Fibroblast of skin of right quadriceps (primary cell): ENCODE measurements at regions not wholly inside any gene's neighbourhood (a gene's known extent, or its start where the extent isn't known, plus 50 kb on each side); places are given as distances from the start of the nearest gene placed in this dataset.
"Not testable (repeated sequence)": the region's sequence is repeated elsewhere in the genome, so short reads cannot be mapped to it uniquely, and the experiment has no call there.

ENCODE experiments used
- DNase-seq: peaks from one replicate; pipeline ENCODE4 v3.0.0-alpha.2; 2013

GRCh38 chr3:33919312-33920120, 121.1 kb downstream of the PDCD6IP start:
- DNase-seq = no peak

DNA sequence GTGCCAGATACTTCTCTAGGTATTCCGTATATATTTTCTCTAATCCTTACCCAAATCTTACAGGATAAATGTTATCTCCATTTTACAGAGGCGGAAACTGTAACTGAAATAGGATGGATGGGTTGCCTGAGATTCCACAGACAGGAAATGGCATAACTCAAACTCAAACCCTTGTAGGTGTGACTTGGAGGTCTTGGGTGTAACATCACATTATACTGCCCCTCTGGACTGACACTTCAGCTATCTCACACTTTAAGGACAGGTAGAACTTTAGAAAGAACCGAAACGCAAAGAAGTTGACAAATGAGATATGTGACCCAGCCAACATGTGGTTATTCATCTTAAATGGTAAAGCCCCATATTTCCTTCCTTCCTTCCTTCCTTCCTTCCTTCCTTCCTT, 122.1 kb downstream of the PDCD6IP start:
- DNase-seq = no peak

- no peak for DNase-seq
These were observed 123.2 kb downstream of the PDCD6IP start for GRCh38 chr3:33921608-33922007.

GRCh38 chr3:33926998-33927605, 128.7 kb downstream of the PDCD6IP start:
- no peak for DNase-seq

DNA sequence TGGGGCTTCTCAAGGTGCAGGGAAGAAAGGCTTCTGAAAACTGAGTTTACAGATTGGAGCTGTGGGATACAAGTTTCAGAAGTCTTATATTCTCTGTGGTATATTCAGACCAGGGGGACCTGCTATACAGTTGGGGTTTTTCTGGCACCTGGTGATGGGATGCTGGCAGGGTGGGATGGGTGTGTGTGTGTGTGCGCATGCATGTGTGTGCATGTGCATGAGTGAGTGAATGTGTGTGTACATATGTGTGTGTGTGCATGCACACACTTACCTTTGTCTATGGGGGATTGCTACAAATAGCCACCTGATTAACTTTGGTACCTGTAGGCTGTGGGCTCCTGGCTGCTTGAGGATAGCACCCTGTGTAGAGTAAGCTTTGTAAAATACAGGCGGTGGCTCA, 131.4 kb downstream of the PDCD6IP start:
- DNase-seq = no peak

GRCh38 chr3:33931512-33931911, 133.1 kb downstream of the PDCD6IP start:
- no peak for DNase-seq

GRCh38 chr3:33932010-33932764, 133.8 kb downstream of the PDCD6IP start:
- no peak for DNase-seq

DNA sequence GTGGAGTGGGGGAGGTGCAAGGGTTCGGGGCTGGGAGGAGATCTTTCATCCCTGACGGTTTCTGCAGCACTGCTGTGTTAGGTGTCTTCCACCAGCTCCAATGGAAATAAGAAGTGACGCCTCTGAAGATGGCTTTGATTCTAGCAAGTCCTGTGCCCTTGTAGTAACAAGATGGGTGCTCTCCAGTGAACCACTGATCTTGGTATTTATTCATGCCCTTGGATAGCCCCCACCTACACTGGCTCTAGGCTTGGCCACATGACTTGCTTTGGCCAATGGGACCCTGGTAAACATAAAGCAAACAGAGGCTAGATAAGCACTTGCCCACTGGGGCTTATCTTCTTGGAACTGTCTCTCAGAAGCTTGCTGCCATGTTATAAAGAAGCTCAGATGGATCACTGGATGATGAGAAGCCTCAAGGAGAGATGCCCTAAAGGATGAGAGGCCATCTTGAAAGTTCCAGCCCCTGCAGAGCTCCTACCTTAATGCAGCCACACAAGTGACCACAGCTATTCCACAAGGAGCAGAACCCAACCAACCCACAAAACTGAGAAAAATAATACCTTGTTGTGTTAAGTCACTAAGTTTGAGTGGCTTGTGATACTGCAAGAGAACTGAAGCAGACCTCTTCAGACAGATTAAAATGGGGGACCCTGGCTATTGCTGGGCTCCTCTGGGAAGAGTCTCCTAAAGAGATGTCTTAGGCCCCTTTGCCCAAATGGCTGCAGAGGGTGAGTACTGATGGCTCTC, 137.9 kb downstream of the PDCD6IP start:
- no peak for DNase-seq

GRCh38 chr3:33936921-33937525, 138.6 kb downstream of the PDCD6IP start:
- DNase-seq = no peak

DNA sequence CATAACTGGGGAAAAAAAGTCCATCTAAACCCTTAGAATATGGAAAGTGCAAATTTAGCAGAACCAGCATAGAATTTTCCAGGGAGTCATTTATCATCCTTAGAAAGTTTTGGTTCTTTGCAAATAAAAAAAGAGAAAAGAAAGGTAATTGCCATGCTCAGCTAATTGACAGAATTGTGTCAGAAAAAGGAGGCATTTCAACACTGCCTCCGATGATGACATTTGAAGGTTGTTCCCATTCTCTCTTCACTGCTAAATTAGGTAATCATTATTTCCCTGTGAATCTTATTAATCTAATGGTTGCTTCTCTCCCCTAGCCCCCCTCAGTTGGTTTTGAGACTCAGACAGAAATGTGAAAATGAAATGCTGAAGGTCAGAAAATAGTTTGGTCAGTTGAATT, 139.2 kb downstream of the PDCD6IP start:
- no peak for DNase-seq

GRCh38 chr3:33940149-33940548, 141.7 kb downstream of the PDCD6IP start:
- DNase-seq = peak; percentile 26

DNA sequence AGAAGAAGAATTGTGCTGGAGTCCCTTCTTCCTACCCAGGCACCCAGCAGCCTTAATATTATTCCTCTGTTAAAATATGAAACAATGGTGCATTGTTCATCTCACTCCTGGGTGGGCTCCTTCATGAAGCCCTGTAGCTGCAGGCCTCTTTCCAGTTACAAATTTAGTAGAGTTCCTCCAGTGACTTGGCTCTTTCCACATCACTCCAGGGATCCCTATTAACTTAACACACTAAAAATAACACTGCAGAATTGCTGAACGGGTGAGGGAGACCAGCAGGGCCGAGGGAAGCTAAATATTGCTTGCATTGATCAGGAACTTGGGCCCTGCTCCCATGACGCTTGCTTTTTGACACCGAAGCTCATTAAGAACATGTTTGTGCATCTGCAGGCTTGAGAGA, 142.3 kb downstream of the PDCD6IP start:
- no peak for DNase-seq

GRCh38 chr3:33941804-33942203, 143.4 kb downstream of the PDCD6IP start:
- DNase-seq = no peak

- no peak for DNase-seq
These were observed 144.2 kb downstream of the PDCD6IP start for GRCh38 chr3:33942483-33943150.

DNA sequence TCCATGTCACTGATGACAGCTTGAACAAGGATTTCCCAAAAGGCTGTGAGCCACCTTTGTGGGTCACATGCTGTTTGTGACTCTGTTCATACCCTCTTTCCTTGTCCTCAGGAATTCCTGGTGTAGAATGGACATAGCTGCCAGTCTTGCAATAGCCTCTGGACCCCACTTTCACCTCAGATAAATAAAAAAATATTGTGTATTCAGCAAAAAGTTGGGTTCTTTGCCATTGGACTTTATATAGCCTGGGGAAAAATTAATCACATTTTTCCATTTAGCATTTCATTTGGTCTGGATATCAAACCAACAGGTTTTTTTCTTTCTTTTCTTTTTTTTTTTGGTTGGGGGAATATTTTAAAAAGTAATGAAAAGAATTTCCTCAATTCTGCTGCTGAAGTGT, 144.8 kb downstream of the PDCD6IP start:
- no peak for DNase-seq

GRCh38 chr3:33946612-33947011, 148.2 kb downstream of the PDCD6IP start:
- not testable (repeated sequence) for DNase-seq

GRCh38 chr3:33947272-33948195, 149.1 kb downstream of the PDCD6IP start:
- DNase-seq = no peak

- DNase-seq = no peak
These were observed 150.6 kb downstream of the PDCD6IP start for GRCh38 chr3:33949074-33949473.

DNA sequence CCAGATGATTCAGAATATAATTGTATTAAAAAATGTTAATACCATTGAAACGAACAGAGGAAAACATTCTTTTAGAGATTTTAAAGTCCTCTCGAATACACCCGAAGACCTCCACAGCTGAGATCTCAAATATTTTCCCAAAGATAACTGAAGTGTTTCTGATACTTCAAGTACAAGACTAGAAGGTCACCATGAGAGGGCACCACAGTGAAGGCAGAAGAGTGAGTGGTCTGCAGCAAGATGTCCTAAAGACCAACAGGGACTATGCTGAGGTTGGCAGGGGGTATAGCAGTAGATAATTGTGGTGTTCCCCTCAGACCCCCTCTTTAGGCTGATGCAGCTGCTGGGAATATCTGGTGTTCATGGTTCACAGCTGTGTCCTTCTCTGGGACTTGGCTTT, 156.5 kb downstream of the PDCD6IP start:
- peak; percentile 10 for DNase-seq

DNA sequence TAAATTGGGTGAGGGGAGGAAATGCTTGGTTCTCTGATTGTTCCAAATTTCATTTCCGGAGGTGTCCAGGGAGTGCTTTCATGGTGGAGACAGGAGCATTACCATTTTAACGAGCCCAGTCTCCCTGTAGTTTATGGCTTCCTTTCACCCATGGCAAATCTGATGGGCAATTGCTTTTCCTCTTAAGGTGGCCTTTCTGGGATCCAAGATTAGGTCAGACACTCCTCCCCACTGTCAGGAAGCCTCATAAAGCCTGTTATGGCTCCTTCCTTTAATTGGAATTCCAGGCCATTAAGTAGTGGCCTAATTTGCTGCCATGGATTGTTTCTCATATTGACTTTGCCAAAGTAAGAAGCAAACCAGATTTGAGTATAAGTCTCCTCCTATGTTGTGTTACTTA, 157.8 kb downstream of the PDCD6IP start:
- no peak for DNase-seq

DNA sequence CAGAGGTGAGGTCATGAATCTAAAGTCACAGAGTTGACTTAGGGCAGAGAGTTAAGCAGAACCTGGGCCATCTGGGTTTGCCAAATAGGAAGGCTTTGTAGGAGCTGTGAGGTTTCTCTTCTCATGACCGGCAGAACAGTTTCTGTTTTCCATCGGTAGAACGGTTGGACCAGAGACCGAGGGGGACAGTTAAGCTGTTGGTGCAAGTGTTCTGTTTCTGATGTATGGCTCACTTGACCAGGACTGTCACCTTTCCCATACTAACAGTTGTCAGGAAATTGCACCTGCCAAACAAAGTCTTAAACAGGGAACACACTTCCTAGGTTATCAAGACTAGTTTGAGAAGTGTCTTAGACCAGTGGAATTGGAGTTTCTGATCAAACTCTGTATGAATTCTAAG, 158.3 kb downstream of the PDCD6IP start:
- no peak for DNase-seq
